ENCODE measurements at regions not wholly inside any gene's neighbourhood (a gene's known extent, or its start where the extent isn't known, plus 50 kb on each side); places are given as distances from the start of the nearest gene placed in this dataset.

GRCh38 chr2:71860381-71860926 lies 287.2 kb downstream of the CYP26B1 start:
- TF ChIP-seq, protein P1, sequence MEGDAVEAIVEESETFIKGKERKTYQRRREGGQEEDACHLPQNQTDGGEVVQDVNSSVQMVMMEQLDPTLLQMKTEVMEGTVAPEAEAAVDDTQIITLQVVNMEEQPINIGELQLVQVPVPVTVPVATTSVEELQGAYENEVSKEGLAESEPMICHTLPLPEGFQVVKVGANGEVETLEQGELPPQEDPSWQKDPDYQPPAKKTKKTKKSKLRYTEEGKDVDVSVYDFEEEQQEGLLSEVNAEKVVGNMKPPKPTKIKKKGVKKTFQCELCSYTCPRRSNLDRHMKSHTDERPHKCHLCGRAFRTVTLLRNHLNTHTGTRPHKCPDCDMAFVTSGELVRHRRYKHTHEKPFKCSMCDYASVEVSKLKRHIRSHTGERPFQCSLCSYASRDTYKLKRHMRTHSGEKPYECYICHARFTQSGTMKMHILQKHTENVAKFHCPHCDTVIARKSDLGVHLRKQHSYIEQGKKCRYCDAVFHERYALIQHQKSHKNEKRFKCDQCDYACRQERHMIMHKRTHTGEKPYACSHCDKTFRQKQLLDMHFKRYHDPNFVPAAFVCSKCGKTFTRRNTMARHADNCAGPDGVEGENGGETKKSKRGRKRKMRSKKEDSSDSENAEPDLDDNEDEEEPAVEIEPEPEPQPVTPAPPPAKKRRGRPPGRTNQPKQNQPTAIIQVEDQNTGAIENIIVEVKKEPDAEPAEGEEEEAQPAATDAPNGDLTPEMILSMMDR (conservative IDR thresholded peaks at IDR 0.05) = no peak
- no peak for TF ChIP-seq EZH2 (IDR thresholded peaks at IDR 0.05; ENCODE audit: low read depth)

Measured in PC-9 (cell line).